Fibroblast of pulmonary artery (primary cell): ENCODE measurements at regions not wholly inside any gene's neighbourhood (a gene's known extent, or its start where the extent isn't known, plus 50 kb on each side); places are given as distances from the start of the nearest gene placed in this dataset.
"Not testable (repeated sequence)": the region's sequence is repeated elsewhere in the genome, so short reads cannot be mapped to it uniquely, and the experiment has no call there.

ENCODE experiments used
- DNase-seq: peaks from one replicate; pipeline ENCODE4 v3.0.0-alpha.2; 2010; ENCODE audit warnings: low read depth
- H3K4me3 ChIP-seq: replicated peaks from 2 replicates; pipeline ENCODE4 v1.5.1; 2011; ENCODE audit warnings: low read depth, mild to moderate bottlenecking, control low read depth, low read length, moderate library complexity
- CTCF ChIP-seq: IDR thresholded peaks from 2 replicates; pipeline ENCODE4 v1.5.1; 2011; ENCODE audit warnings: mild to moderate bottlenecking, control low read depth, low read length, inconsistent platforms; ENCODE audit errors: missing control alignments

GRCh38 chr13:82092312-82092711 lies 1751.4 kb upstream of the SPRY2 start:
- no peak for TF ChIP-seq CTCF
- DNase-seq, result no peak
- H3K4me3 ChIP-seq, result no peak overlapping the region

GRCh38 chr13:82088781-82089180 lies 1747.9 kb upstream of the SPRY2 start:
- no peak overlapping the region for H3K4me3 ChIP-seq
- DNase-seq, result peak; percentile 3
- TF ChIP-seq CTCF, result no peak

- no peak for DNase-seq
- no peak for TF ChIP-seq CTCF
- H3K4me3 ChIP-seq, result no peak overlapping the region
Observed at GRCh38 chr13:82076496-82076895, 1735.6 kb upstream of the SPRY2 start.

GRCh38 chr13:82070416-82070815 lies 1729.5 kb upstream of the SPRY2 start:
- TF ChIP-seq CTCF, result no peak
- no peak overlapping the region for H3K4me3 ChIP-seq
- DNase-seq, result no peak

GRCh38 chr13:82062772-82063171 lies 1721.8 kb upstream of the SPRY2 start:
- peak; percentile 1 for DNase-seq

GRCh38 chr13:82058364-82058763 lies 1717.4 kb upstream of the SPRY2 start:
- DNase-seq, result no peak
- H3K4me3 ChIP-seq, result no peak overlapping the region
- TF ChIP-seq CTCF, result no peak

More at GRCh38 chr13:82062772-82063171, 1721.8 kb upstream of the SPRY2 start:
- no peak overlapping the region for H3K4me3 ChIP-seq
- no peak for TF ChIP-seq CTCF

GRCh38 chr13:82045316-82045715 lies 1704.4 kb upstream of the SPRY2 start:
- DNase-seq, H3K4me3 ChIP-seq: not testable (repeated sequence)
